ENCODE measurements at regions not wholly inside any gene's neighbourhood (a gene's known extent, or its start where the extent isn't known, plus 50 kb on each side); places are given as distances from the start of the nearest gene placed in this dataset.
"Not testable (repeated sequence)": the region's sequence is repeated elsewhere in the genome, so short reads cannot be mapped to it uniquely, and the experiment has no call there.

DNA sequence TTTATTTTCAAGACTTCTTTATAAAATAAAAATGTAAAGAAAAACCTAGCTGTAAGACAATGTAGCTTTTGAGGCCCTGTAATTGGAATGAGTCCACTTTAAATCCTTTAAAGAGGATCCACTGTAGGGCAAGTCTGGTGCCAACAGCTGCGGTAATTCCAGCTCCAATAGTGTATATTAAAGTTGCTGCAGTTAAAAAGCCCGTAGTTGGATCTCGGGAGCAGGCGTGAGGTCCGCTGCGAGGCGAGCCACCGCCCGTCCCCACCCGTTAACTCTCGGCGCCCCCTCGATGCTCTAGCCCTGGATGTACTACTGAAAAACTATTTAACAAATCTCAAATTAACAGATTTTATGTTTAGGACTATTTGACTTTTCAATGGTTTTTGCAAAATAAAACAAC, 414.7 kb upstream of the SEMA3C start:
- DNase-seq = no peak

- no peak for DNase-seq
Measured at GRCh38 chr7:81333004-81333403, 414.2 kb upstream of the SEMA3C start.

GRCh38 chr7:81331061-81332018, 412.5 kb upstream of the SEMA3C start:
- DNase-seq = no peak

DNA sequence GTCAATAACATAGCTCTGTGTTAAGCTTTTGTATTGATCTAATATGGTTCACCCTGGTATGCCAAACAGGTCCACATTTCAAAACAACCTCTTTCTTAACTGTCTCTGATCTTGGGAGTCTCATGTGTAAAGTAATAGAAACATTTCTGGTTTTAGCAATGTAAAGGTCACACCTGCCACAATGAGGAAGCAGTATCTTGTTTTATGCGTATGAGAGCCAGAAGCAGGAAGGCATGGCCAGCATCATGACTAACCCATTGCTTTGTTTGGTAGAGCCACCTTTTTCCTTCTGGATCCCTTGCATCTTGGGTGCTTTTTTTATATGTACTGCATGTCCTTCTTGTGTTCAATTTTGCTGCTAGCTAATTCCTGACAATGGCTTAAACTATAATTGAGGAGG, 411.3 kb upstream of the SEMA3C start:
- DNase-seq = no peak

DNA sequence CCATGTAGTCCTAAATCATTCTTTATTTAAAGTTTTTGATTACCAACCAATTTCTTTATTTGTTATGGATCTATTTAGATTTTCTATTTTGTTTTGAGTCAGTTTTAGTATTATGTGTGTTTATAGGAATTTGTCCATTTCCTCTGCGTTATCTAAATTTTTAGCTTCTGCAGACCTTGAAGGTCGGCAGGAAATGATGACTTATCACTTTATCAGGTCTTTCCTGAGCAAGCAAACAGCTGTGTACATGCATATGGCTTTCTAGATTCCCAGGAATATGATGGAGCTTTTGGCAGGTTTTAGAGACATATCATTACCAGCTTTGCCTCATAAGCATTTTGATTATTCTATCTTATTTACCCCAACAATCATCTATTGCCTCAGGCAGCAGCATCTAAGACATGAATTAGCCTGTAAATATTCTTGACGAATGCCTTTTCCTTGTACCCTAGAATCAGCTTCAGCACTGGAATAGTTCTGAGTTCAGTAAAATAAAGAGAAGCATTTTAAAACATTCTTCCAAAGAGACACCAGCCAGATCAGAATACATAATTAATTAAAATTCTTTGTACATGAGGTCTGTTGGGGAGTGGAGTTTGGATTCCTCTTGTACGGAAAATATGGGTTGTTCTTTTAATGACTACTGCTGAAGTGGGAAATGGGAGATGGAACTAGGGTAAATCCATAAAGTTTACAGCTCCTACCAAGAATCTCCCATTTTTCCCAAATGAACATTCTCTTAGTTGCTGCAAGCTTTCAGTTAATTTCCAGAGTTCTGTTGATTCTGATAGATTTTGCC, 408.8 kb upstream of the SEMA3C start:
- no peak for DNase-seq

GRCh38 chr7:81321949-81322348, 403.1 kb upstream of the SEMA3C start:
- no peak for DNase-seq

GRCh38 chr7:81317741-81318140, 398.9 kb upstream of the SEMA3C start:
- no peak for DNase-seq

DNA sequence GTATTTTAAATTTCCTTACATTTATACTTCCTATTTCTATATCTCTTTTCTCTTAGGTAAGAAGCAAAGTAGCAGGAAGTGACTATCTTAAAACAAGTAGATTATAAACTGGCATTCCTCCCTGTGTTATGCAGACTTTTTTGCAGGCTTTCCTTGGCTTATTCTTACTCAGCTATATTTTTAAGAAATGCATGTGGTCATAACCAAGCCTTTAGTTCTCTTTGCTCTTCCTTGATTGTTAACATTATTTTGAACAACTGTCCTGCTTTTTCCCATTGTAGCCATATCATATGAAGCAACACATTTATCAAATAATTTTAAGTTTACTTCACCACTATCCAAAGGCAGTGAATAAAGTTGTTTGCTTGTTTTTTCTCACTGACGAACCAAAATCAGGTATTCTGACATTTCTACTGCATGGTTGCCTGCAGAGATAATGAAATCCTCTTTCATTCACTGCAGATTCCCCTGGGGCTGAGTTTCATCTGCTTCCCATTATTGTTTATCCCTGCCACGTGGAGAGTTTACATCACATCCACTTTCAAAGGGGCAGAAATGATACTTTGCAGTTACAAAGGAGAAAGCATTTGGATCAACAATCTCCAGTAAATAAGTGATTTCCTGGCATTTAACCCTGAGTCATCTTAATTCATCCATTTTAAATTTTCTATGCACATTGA, 389.9 kb upstream of the SEMA3C start:
- DNase-seq = no peak

GRCh38 chr7:81301815-81302214, 383.0 kb upstream of the SEMA3C start:
- no peak for DNase-seq

DNA sequence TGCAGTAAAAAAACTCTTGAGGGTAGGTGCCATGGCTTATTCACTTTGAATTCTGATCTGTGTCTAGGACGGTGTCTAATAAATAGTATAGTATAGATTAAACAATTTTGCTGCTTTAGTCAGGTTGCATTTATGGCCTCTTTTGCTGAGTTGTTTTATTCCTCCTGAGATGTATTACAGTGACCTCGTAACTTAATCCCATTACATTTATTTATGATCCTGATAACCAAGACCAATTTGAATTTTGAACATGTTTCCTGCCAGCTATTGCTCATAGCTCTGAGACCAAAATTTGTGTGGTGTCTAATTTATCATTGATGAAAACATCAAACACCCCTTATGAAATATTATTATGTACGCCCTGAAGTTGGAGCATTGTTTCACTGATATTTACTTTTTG, 381.9 kb upstream of the SEMA3C start:
- no peak for DNase-seq

- DNase-seq = no peak
Measured at GRCh38 chr7:81299711-81300110, 380.9 kb upstream of the SEMA3C start.

DNA sequence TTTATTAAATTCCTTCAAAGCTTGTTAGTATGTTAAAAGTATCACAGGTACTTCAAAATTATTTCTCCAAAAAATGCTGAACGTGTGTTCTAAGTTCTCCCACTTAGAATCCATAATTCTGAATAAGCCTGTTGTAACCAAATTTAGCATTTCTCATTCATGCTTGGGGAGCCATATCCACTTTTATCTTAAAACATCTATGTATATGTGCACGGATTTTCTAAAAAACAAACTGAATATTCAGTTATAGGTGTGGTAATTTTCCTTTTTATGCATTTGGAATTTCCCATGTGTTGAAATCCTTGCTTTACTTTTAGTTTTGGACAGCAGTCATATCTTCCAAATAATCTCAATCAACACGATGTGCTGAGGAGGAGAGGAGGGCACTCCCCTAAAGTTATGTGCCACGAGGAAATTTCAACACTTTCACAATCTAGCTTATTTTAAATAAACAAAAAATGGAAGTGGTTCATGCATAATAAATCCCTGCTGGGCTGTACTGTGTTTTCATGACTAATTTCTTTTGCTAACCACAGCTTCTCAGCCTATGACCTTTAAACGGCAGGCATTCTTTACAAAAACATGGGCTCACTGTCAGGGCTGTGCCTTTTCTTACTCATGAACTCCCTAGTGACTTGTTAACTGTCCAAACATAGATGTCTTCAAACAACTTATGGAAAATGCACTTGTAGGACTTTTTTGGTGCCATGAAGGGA, 380.3 kb upstream of the SEMA3C start:
- DNase-seq = no peak

GRCh38 chr7:81297317-81297716, 378.5 kb upstream of the SEMA3C start:
- DNase-seq = no peak

GRCh38 chr7:81296726-81297125, 377.9 kb upstream of the SEMA3C start:
- DNase-seq = no peak

- no peak for DNase-seq
Measured at GRCh38 chr7:81294897-81295515, 376.2 kb upstream of the SEMA3C start.

- no peak for DNase-seq
Measured at GRCh38 chr7:81293806-81294205, 375.0 kb upstream of the SEMA3C start.

- DNase-seq = not testable (repeated sequence)
Measured at GRCh38 chr7:81286754-81287153, 367.9 kb upstream of the SEMA3C start.

- DNase-seq = no peak
Measured at GRCh38 chr7:81285142-81285871, 366.5 kb upstream of the SEMA3C start.

DNA sequence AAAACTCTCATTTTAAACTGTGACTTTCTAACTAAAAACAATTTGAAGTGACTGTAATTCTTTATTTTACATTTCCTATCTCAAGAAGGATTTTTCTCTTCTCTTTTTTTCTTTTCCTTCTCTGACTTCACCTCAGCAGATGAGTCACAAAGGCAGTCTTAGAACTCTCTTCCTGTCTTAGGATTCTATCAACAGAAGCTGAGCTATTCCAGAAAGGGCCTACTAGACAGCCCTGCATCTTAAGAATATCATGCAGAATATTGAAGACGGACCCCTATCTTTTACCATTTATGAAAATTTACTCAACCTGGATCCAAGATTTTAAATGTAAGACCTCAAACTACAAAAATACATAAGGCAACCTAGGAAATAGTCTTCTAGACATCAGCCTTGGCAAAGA, 365.7 kb upstream of the SEMA3C start:
- no peak for DNase-seq

GRCh38 chr7:81280531-81280930, 361.7 kb upstream of the SEMA3C start:
- no peak for DNase-seq

GRCh38 chr7:81277691-81278090, 358.8 kb upstream of the SEMA3C start:
- no peak for DNase-seq

All from hippocampal formation (tissue), 2 donors.